HL-60 (cell line): ENCODE measurements at regions not wholly inside any gene's neighbourhood (a gene's known extent, or its start where the extent isn't known, plus 50 kb on each side); places are given as distances from the start of the nearest gene placed in this dataset.

ENCODE experiments used
- GABPA ChIP-seq: IDR thresholded peaks from 2 replicates; pipeline ENCODE4 v1.6.1; 2012; ENCODE audit warnings: low read depth
- POLR2AphosphoS5 ChIP-seq: IDR thresholded peaks from 2 replicates; pipeline ENCODE4 v1.6.1; 2012; ENCODE audit warnings: low read depth
- SPI1 ChIP-seq: IDR thresholded peaks from 2 replicates; pipeline ENCODE4 v1.6.1; 2012; ENCODE audit warnings: low read depth, mild to moderate bottlenecking, borderline replicate concordance
- TF ChIP-seq, protein P1 (sequence below): IDR thresholded peaks from one replicate; pipeline ENCODE4 v1.5.1; 2011; ENCODE audit warnings: low read length, control low read depth, inconsistent platforms; ENCODE audit not compliant: insufficient read depth
- TF ChIP-seq, protein P2 (sequence below): IDR thresholded peaks from 2 replicates; pipeline ENCODE4 v1.6.1; 2012; ENCODE audit warnings: low read depth; ENCODE audit not compliant: insufficient replicate concordance

DNA sequence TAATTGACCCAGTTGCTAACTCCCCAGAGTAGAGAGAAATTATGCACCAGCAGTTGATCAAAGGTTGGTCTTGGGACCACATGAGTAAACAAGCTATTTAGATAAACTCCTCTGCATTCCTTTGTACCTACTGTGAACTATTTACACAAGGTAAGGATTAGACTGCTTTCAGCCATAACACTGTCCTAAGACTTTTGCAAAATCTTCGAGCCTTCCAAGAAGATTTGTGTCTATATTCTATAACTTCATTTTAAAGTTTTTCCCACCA is 108.5 kb upstream of the UNC13C start:
- no peak for TF ChIP-seq SPI1
- TF ChIP-seq, protein P1, sequence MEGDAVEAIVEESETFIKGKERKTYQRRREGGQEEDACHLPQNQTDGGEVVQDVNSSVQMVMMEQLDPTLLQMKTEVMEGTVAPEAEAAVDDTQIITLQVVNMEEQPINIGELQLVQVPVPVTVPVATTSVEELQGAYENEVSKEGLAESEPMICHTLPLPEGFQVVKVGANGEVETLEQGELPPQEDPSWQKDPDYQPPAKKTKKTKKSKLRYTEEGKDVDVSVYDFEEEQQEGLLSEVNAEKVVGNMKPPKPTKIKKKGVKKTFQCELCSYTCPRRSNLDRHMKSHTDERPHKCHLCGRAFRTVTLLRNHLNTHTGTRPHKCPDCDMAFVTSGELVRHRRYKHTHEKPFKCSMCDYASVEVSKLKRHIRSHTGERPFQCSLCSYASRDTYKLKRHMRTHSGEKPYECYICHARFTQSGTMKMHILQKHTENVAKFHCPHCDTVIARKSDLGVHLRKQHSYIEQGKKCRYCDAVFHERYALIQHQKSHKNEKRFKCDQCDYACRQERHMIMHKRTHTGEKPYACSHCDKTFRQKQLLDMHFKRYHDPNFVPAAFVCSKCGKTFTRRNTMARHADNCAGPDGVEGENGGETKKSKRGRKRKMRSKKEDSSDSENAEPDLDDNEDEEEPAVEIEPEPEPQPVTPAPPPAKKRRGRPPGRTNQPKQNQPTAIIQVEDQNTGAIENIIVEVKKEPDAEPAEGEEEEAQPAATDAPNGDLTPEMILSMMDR, result no peak
- TF ChIP-seq, protein P2, sequence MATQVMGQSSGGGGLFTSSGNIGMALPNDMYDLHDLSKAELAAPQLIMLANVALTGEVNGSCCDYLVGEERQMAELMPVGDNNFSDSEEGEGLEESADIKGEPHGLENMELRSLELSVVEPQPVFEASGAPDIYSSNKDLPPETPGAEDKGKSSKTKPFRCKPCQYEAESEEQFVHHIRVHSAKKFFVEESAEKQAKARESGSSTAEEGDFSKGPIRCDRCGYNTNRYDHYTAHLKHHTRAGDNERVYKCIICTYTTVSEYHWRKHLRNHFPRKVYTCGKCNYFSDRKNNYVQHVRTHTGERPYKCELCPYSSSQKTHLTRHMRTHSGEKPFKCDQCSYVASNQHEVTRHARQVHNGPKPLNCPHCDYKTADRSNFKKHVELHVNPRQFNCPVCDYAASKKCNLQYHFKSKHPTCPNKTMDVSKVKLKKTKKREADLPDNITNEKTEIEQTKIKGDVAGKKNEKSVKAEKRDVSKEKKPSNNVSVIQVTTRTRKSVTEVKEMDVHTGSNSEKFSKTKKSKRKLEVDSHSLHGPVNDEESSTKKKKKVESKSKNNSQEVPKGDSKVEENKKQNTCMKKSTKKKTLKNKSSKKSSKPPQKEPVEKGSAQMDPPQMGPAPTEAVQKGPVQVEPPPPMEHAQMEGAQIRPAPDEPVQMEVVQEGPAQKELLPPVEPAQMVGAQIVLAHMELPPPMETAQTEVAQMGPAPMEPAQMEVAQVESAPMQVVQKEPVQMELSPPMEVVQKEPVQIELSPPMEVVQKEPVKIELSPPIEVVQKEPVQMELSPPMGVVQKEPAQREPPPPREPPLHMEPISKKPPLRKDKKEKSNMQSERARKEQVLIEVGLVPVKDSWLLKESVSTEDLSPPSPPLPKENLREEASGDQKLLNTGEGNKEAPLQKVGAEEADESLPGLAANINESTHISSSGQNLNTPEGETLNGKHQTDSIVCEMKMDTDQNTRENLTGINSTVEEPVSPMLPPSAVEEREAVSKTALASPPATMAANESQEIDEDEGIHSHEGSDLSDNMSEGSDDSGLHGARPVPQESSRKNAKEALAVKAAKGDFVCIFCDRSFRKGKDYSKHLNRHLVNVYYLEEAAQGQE, result no peak
- TF ChIP-seq POLR2AphosphoS5, result no peak
- no peak for TF ChIP-seq GABPA
